ENCODE measurements at regions not wholly inside any gene's neighbourhood (a gene's known extent, or its start where the extent isn't known, plus 50 kb on each side); places are given as distances from the start of the nearest gene placed in this dataset.

DNA sequence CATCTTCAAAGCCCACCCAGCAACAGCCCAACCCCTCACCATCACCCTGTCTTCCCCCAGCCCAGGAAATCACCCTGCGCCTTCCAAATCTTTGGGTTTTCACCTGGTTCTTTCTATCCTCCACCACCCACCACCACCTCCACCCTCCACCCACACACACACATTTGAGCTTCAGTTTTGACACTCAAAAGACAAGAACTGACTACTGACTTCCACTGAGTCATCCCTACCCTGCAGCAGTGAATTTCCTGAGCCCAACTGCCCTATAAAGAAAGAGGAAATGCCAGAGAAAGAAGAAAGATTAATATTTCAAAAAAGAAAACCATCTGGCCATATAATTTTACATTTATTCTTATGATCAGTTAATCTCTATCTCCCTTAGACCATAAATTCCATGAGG lies 137.5 kb downstream of the CHST1 start:
- H2AFZ ChIP-seq (ENCODE audit: low read depth, low read length): no peak overlapping the region
- intact Hi-C loops (cut with micrococcal nuclease) (loop anchor here (10.0 kb wide), 1 partner anchor 247 kb away; no protein-coding TSS in a partner anchor), dilution Hi-C loops (cut with MboI; ENCODE audit: extremely low pct_ligation_motif_present, low sequenced_read_pairs) (no loop called here)
- H4K20me1 ChIP-seq (replicated peaks; ENCODE audit: control insufficient read depth, extremely low read depth, insufficient read depth, low read length): no peaks in the 10 kb centered on the region
- H3K27me3 ChIP-seq (ENCODE audit: control insufficient read depth in 2 of 2, insufficient read depth in 2 of 2, low read length in 2 of 2): no peaks in the 10 kb centered on the region
- DNase-seq (ENCODE audit: low read depth, low spot score) (no peak), FAIRE-seq (no peak)
- no peaks in the 10 kb centered on the region for H3K9me1 ChIP-seq (replicated peaks; ENCODE audit: control insufficient read depth, extremely low read depth, insufficient read depth, low read length)
- no TSS peak for BruUV-seq (replicated peaks)
- ChIA-PET CTCF (interaction anchor here (0.9 kb wide), 1 partner anchor 244 kb away, joined by 3 read pairs; no protein-coding TSS in a partner anchor), POLR2A (no interaction called here)
- H3K9ac ChIP-seq (replicated peaks; ENCODE audit: extremely low read depth, insufficient read depth, low read length): no peak overlapping the region
- no peaks in the 10 kb centered on the region for H3K79me2 ChIP-seq (ENCODE audit: control insufficient read depth, insufficient read depth, low read length)
- TF ChIP-seq FOS (IDR thresholded peaks at IDR 0.05; ENCODE audit: borderline replicate concordance, insufficient read depth, low read length) (no peak), JUN (IDR thresholded peaks at IDR 0.05; ENCODE audit: borderline replicate concordance, insufficient read depth, insufficient read length, low read depth) (no peak), GATA2 (IDR thresholded peaks at IDR 0.05; ENCODE audit: insufficient read depth, insufficient read length, low read depth, low read length) (no peak)
- TF ChIP-seq, protein P1, sequence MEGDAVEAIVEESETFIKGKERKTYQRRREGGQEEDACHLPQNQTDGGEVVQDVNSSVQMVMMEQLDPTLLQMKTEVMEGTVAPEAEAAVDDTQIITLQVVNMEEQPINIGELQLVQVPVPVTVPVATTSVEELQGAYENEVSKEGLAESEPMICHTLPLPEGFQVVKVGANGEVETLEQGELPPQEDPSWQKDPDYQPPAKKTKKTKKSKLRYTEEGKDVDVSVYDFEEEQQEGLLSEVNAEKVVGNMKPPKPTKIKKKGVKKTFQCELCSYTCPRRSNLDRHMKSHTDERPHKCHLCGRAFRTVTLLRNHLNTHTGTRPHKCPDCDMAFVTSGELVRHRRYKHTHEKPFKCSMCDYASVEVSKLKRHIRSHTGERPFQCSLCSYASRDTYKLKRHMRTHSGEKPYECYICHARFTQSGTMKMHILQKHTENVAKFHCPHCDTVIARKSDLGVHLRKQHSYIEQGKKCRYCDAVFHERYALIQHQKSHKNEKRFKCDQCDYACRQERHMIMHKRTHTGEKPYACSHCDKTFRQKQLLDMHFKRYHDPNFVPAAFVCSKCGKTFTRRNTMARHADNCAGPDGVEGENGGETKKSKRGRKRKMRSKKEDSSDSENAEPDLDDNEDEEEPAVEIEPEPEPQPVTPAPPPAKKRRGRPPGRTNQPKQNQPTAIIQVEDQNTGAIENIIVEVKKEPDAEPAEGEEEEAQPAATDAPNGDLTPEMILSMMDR (IDR thresholded peaks at IDR 0.05; ENCODE audit: extremely low read depth in 1 of 2, insufficient read depth in 1 of 2, low read depth in 1 of 2, low read length in 2 of 2): no peak
- no peaks in the 10 kb centered on the region for H3K4me1 ChIP-seq (ENCODE audit: control insufficient read depth, extremely low read depth, insufficient read depth, low read length)
- H3K36me3 ChIP-seq (ENCODE audit: control insufficient read depth in 2 of 2, extremely low read depth in 1 of 2, insufficient read depth in 2 of 2, low read length in 2 of 2): no peaks in the 10 kb centered on the region
- H3K4me2 ChIP-seq (ENCODE audit: insufficient read depth, low read length): no peak overlapping the region
- no peaks in the 10 kb centered on the region for H3K9me3 ChIP-seq (replicated peaks; ENCODE audit: control insufficient read depth, insufficient read depth, low read length)
- no peak overlapping the region for H3K4me3 ChIP-seq (replicated peaks in 1 of 3; ENCODE audit: insufficient read depth in 1 of 3, low read depth in 1 of 3, low read length in 3 of 3)
- no peak overlapping the region for H3K27ac ChIP-seq (ENCODE audit: insufficient read depth, low read depth, low read length)

- H4K20me1 ChIP-seq (replicated peaks; ENCODE audit: control insufficient read depth, extremely low read depth, insufficient read depth, low read length): no peaks in the 10 kb centered on the region
- H3K27me3 ChIP-seq (ENCODE audit: control insufficient read depth in 2 of 2, insufficient read depth in 2 of 2, low read length in 2 of 2): peaks cover 0 to 4% of the 10 kb centered on the region in 2 experiments
- H3K36me3 ChIP-seq (ENCODE audit: control insufficient read depth in 2 of 2, extremely low read depth in 1 of 2, insufficient read depth in 2 of 2, low read length in 2 of 2): no peaks in the 10 kb centered on the region
- intact Hi-C loops (cut with micrococcal nuclease) (loop anchor here (10.0 kb wide), 1 partner anchor 249 kb away; no protein-coding TSS in a partner anchor), dilution Hi-C loops (cut with MboI; ENCODE audit: extremely low pct_ligation_motif_present, low sequenced_read_pairs) (no loop called here)
- BruUV-seq (replicated peaks): no TSS peak
- no peak overlapping the region for H3K27ac ChIP-seq (ENCODE audit: insufficient read depth, low read depth, low read length)
- no peak overlapping the region for H3K4me3 ChIP-seq (replicated peaks in 1 of 3; ENCODE audit: insufficient read depth in 1 of 3, low read depth in 1 of 3, low read length in 3 of 3)
- no peaks in the 10 kb centered on the region for H3K4me1 ChIP-seq (ENCODE audit: control insufficient read depth, extremely low read depth, insufficient read depth, low read length)
- CTCF ChIA-PET: no interaction called here
- no peak for DNase-seq (ENCODE audit: low read depth, low spot score)
- no peak overlapping the region for H3K4me2 ChIP-seq (ENCODE audit: insufficient read depth, low read length)
- no peaks in the 10 kb centered on the region for H3K9me3 ChIP-seq (replicated peaks; ENCODE audit: control insufficient read depth, insufficient read depth, low read length)
- no peak for FAIRE-seq
- H3K9me1 ChIP-seq (replicated peaks; ENCODE audit: control insufficient read depth, extremely low read depth, insufficient read depth, low read length): no peaks in the 10 kb centered on the region
- H3K79me2 ChIP-seq (ENCODE audit: control insufficient read depth, insufficient read depth, low read length): no peaks in the 10 kb centered on the region
- no peak overlapping the region for H2AFZ ChIP-seq (ENCODE audit: low read depth, low read length)
- POLR2A ChIA-PET: no interaction called here
- TF ChIP-seq FOS (IDR thresholded peaks at IDR 0.05; ENCODE audit: borderline replicate concordance, insufficient read depth, low read length) (no peak), EZH2 (IDR thresholded peaks at IDR 0.05; ENCODE audit: borderline replicate concordance, low read depth, low read length, severe bottlenecking) (no peak), MYC (IDR thresholded peaks at IDR 0.05; ENCODE audit: low read depth, low read length) (no peak), POLR2A (IDR thresholded peaks at IDR 0.05; ENCODE audit: low read depth, low read length) (no peak), POLR2AphosphoS5 (IDR thresholded peaks at IDR 0.05; ENCODE audit: insufficient read depth, low read depth, low read length) (no peak), GATA2 (IDR thresholded peaks at IDR 0.05; ENCODE audit: insufficient read depth, insufficient read length, low read depth, low read length) (no peak), JUN (IDR thresholded peaks at IDR 0.05; ENCODE audit: borderline replicate concordance, insufficient read depth, insufficient read length, low read depth) (no peak)
- TF ChIP-seq, protein P1 (IDR thresholded peaks at IDR 0.05; ENCODE audit: extremely low read depth in 1 of 2, insufficient read depth in 1 of 2, low read depth in 1 of 2, low read length in 2 of 2): no peak
- TF ChIP-seq, protein P2, sequence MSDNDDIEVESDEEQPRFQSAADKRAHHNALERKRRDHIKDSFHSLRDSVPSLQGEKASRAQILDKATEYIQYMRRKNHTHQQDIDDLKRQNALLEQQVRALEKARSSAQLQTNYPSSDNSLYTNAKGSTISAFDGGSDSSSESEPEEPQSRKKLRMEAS (IDR thresholded peaks at IDR 0.05; ENCODE audit: insufficient read depth, insufficient read length): no peak
- no peak overlapping the region for H3K9ac ChIP-seq (replicated peaks; ENCODE audit: extremely low read depth, insufficient read depth, low read length)
Observed at GRCh38 chr11:45525393-45525792, 140.0 kb downstream of the CHST1 start.

Data from endothelial cell of umbilical vein (primary cell).